ENCODE measurements at regions not wholly inside any gene's neighbourhood (a gene's known extent, or its start where the extent isn't known, plus 50 kb on each side); places are given as distances from the start of the nearest gene placed in this dataset.

GRCh38 chr14:104314251-104314941, 176.0 kb downstream of the KIF26A start:
- TF ChIP-seq ZNF639 (tag by site-specific recombination; IDR thresholded peaks at IDR 0.05) (no peak), ZNF610 (tag by site-specific recombination; IDR thresholded peaks at IDR 0.05; ENCODE audit: borderline replicate concordance) (no peak), ZNF280D (tag by site-specific recombination; IDR thresholded peaks at IDR 0.05) (no peak), ZNF830 (tag by site-specific recombination; IDR thresholded peaks at IDR 0.05; ENCODE audit: low read depth) (no peak), ZNF549 (tag by site-specific recombination; IDR thresholded peaks at IDR 0.05) (no peak)

All from HEK293 (cell line).